ENCODE measurements at regions not wholly inside any gene's neighbourhood (a gene's known extent, or its start where the extent isn't known, plus 50 kb on each side); places are given as distances from the start of the nearest gene placed in this dataset.
A peak's percentile ranks its signal among the peaks of the same experiment; 100 is the strongest.
"Not testable (repeated sequence)": the region's sequence is repeated elsewhere in the genome, so short reads cannot be mapped to it uniquely, and the experiment has no call there.

GRCh38 chr6:134447423-134447822 lies 129.5 kb upstream of the SGK1 start:
- DNase-seq = no peak

GRCh38 chr6:134446896-134447295 lies 129.0 kb upstream of the SGK1 start:
- DNase-seq = no peak

- peak; percentile 21 for DNase-seq
Observed at GRCh38 chr6:134446218-134446848, 128.4 kb upstream of the SGK1 start.

- DNase-seq = no peak
Observed at GRCh38 chr6:134443009-134443408, 125.1 kb upstream of the SGK1 start.

- no peak for DNase-seq
Observed at GRCh38 chr6:134442073-134442472, 124.2 kb upstream of the SGK1 start.

GRCh38 chr6:134438837-134439236 lies 120.9 kb upstream of the SGK1 start:
- DNase-seq = no peak

- peak; percentile 7 for DNase-seq
Observed at GRCh38 chr6:134437376-134437775, 119.5 kb upstream of the SGK1 start.

- no peak for DNase-seq
Observed at GRCh38 chr6:134436950-134437349, 119.0 kb upstream of the SGK1 start.

GRCh38 chr6:134436281-134436815 lies 118.4 kb upstream of the SGK1 start:
- DNase-seq = no peak

- DNase-seq = no peak
Observed at GRCh38 chr6:134435814-134436280, 117.9 kb upstream of the SGK1 start.

- no peak for DNase-seq
Observed at GRCh38 chr6:134434019-134434942, 116.4 kb upstream of the SGK1 start.

GRCh38 chr6:134432036-134432435 lies 114.1 kb upstream of the SGK1 start:
- no peak for DNase-seq

- no peak for DNase-seq
Observed at GRCh38 chr6:134431421-134431859, 113.5 kb upstream of the SGK1 start.

GRCh38 chr6:134429861-134430380 lies 112.0 kb upstream of the SGK1 start:
- DNase-seq = no peak

GRCh38 chr6:134427721-134428120 lies 109.8 kb upstream of the SGK1 start:
- no peak for DNase-seq

GRCh38 chr6:134426623-134427022 lies 108.7 kb upstream of the SGK1 start:
- no peak for DNase-seq

GRCh38 chr6:134425917-134426316 lies 108.0 kb upstream of the SGK1 start:
- not testable (repeated sequence) for DNase-seq

GRCh38 chr6:134425513-134425912 lies 107.6 kb upstream of the SGK1 start:
- no peak for DNase-seq

- DNase-seq = no peak
Observed at GRCh38 chr6:134424798-134425170, 106.9 kb upstream of the SGK1 start.

- no peak for DNase-seq
Observed at GRCh38 chr6:134424165-134424797, 106.4 kb upstream of the SGK1 start.

- DNase-seq = no peak
Observed at GRCh38 chr6:134422426-134423231, 104.7 kb upstream of the SGK1 start.

- DNase-seq = no peak
Observed at GRCh38 chr6:134421501-134421900, 103.6 kb upstream of the SGK1 start.

Data from NCI-H82 (cell line).